ENCODE measurements at regions not wholly inside any gene's neighbourhood (a gene's known extent, or its start where the extent isn't known, plus 50 kb on each side); places are given as distances from the start of the nearest gene placed in this dataset.
A peak's percentile ranks its signal among the peaks of the same experiment; 100 is the strongest.

DNA sequence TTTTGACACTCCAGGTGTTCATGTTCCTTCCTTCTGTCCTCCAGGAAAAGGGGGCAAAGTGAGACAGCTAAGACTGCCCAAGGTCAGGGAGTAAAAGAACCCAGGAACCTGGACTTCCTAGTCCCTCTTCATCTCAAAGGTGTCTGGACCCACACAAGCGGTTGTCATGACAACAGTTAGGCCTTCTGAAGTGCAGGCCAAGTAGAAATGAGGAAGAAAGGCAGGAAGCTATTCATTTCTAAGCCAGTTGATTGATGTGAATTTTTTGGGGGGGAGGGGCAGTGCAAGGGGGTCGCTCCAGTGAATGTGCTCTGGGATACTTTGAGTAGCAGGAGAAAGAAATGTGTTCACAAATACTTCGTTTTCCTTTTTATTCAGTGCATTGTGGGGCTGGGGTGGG is 114.3 kb downstream of the NAV1 start:
- DNase-seq (ENCODE audit: low read depth) = no peak
- TF ChIP-seq, protein P1, sequence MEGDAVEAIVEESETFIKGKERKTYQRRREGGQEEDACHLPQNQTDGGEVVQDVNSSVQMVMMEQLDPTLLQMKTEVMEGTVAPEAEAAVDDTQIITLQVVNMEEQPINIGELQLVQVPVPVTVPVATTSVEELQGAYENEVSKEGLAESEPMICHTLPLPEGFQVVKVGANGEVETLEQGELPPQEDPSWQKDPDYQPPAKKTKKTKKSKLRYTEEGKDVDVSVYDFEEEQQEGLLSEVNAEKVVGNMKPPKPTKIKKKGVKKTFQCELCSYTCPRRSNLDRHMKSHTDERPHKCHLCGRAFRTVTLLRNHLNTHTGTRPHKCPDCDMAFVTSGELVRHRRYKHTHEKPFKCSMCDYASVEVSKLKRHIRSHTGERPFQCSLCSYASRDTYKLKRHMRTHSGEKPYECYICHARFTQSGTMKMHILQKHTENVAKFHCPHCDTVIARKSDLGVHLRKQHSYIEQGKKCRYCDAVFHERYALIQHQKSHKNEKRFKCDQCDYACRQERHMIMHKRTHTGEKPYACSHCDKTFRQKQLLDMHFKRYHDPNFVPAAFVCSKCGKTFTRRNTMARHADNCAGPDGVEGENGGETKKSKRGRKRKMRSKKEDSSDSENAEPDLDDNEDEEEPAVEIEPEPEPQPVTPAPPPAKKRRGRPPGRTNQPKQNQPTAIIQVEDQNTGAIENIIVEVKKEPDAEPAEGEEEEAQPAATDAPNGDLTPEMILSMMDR (IDR thresholded peaks at IDR 0.05; ENCODE audit: insufficient read depth, low read length) = no peak
- no peak overlapping the region for H3K4me3 ChIP-seq (ENCODE audit: low read depth, low read length)

DNA sequence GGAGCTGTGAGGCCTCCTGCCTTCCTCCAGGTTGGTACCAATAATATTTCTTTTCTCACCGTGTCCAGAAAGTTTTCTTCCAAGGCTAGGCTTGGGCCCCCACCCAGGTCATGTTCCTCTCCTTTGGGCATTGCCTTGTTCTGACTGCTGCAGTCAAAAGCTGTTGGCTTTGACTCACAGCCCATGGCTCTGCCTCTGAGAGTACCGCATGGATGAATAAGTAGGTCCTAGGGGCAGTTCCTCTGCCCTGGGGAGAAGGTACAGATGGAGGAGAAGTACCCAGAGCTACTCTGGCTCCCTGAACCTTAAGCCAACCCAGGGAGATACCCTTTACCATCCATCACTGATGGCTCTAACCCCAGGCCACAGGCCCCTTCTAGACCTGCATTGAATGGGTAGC is 115.0 kb downstream of the NAV1 start:
- DNase-seq (ENCODE audit: low read depth) = no peak
- peak overlapping the region; percentile 6 for H3K4me3 ChIP-seq (ENCODE audit: low read depth, low read length)
- TF ChIP-seq, protein P1 (IDR thresholded peaks at IDR 0.05; ENCODE audit: insufficient read depth, low read length) = no peak

DNA sequence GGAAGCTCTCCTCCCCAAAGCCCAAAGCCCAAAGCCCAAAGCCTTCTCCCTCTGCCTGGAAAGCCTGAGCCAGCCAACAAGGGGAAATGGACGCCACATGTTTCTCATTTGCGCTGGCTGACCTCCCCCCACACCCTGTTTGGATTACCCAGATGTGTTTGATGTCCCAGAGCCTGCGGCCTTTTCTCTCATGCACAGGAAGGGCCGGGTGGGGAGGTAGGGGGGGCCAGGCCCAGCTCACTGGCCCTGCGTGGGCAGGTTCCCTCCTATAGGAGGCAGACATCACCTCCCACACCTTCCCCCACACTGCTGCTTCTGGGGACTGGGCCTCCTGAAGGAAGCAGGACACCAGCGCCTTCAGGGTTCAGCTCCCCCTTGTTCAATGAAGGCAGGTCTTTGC is 116.3 kb downstream of the NAV1 start:
- TF ChIP-seq, protein P1 (IDR thresholded peaks at IDR 0.05; ENCODE audit: insufficient read depth, low read length) = peak; percentile 55
- H3K4me3 ChIP-seq (ENCODE audit: low read depth, low read length) = peak overlapping the region; percentile 22
- DNase-seq (ENCODE audit: low read depth) = peak; percentile 94

DNA sequence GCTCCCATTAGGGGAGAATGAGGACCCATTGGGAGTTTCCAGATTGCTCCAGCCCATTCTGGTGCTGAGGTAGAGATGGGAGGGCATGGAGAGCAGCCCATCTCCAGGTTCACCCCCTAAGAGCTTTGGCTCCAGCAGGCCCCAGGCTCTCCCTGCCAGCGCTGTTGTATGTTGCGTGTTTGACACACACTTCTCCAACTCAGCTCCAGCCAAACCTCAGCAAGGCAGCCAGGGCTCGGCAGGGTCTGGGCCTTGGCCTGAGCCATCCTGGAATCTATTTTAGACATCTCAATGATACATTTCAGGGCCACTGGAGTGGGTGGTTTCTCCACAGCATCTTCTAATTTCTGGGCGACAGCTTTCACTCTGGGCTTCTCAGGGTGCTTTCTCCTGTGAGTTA is 117.0 kb downstream of the NAV1 start:
- TF ChIP-seq, protein P1 (IDR thresholded peaks at IDR 0.05; ENCODE audit: insufficient read depth, low read length) = no peak
- DNase-seq (ENCODE audit: low read depth) = peak; percentile 70
- no peak overlapping the region for H3K4me3 ChIP-seq (ENCODE audit: low read depth, low read length)

DNA sequence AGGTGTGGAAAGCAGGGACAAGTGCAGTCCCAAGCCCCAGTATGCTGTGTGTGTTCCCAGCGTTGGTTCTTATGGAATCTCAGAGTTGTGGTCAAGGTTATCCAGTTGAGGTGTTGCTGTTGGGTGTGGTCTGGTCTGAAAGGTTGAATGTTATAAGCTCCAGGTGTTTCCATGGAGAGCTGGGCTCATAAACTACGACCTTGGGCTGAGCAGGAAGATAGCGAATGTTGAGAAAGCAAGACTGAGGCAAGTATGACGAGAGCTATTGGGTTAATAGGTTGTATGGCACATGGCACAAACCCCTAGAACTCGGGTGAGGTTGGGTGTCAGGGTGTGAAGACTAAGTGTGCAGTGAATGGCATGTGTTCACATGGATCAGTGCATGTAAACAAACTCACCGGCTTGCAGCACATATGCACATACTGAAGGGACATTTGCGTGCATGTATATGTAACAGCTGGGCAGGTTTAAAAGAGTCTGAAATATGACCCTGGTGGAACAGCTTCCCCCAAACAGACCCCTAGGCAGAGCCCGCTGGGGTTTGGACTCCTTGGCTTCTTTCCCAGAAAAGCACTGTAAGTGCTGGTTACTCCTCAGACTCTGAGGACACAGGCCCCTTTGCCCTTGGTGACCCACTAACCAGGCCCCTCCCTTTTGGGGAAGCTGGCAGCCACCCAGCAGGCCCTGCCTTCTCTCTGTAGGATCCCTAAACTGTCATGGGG is 117.5 kb downstream of the NAV1 start:
- no peak overlapping the region for H3K4me3 ChIP-seq (ENCODE audit: low read depth, low read length)
- no peak for DNase-seq (ENCODE audit: low read depth)
- TF ChIP-seq, protein P1 (IDR thresholded peaks at IDR 0.05; ENCODE audit: insufficient read depth, low read length) = no peak

DNA sequence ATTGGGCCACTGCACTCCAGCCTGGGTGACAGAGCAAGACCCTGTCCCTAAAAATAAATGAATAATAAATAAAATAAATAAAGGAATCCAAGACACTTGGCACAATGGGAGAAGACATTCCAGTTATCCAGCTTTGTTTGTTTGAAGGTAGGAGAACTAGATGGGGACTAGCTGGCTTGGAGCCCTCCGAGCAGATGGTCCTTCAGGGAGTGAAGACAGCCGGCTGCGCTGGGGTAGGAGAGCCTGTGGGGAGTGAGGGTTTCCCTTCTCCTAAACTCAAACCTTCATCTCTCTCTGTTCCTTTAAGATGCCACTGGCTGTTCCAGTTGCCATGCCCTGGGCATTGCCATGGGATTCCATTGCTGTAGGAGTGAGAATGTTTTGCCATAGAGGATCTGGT is 120.6 kb downstream of the NAV1 start:
- no peak for DNase-seq (ENCODE audit: low read depth)
- H3K4me3 ChIP-seq (ENCODE audit: low read depth, low read length) = no peak overlapping the region
- TF ChIP-seq, protein P1 (IDR thresholded peaks at IDR 0.05; ENCODE audit: insufficient read depth, low read length) = no peak
